GM12875 (cell line): ENCODE measurements at regions not wholly inside any gene's neighbourhood (a gene's known extent, or its start where the extent isn't known, plus 50 kb on each side); places are given as distances from the start of the nearest gene placed in this dataset.

ENCODE experiments used
- H3K4me3 ChIP-seq: one replicate; pipeline ENCODE4 v1.5.1; 2011; ENCODE audit warnings: low read depth, low read length, control low read depth
- CTCF ChIP-seq: IDR thresholded peaks from 2 replicates; pipeline ENCODE4 v1.5.1; 2011; ENCODE audit warnings: low read depth, mild to moderate bottlenecking, control low read depth, inconsistent platforms, low read length, moderate library complexity, borderline replicate concordance; ENCODE audit not compliant: insufficient read depth

DNA sequence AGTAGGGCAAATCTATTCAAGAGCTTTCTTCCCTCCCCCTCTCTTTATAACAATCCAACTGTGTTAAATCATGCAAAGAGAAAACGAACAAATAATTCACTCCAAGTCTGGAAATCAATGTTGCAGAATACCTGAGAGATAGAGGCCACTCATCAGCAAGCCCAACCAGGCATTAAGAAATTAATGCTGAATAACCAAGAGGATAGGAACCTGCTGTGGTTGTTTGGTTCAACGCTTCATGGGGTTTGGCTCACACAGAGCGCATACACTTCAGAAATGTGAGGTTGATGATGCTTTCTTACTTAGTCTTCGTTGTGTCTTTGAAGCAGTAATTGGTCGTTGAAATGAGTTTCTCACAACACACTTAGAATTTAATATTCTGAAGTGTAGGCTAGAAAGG lies 1540.0 kb upstream of the PABPC4L start:
- TF ChIP-seq CTCF: no peak
- H3K4me3 ChIP-seq: no peak overlapping the region

GRCh38 chr4:135739354-135739753 lies 1537.8 kb upstream of the PABPC4L start:
- no peak overlapping the region for H3K4me3 ChIP-seq
- TF ChIP-seq CTCF: no peak

DNA sequence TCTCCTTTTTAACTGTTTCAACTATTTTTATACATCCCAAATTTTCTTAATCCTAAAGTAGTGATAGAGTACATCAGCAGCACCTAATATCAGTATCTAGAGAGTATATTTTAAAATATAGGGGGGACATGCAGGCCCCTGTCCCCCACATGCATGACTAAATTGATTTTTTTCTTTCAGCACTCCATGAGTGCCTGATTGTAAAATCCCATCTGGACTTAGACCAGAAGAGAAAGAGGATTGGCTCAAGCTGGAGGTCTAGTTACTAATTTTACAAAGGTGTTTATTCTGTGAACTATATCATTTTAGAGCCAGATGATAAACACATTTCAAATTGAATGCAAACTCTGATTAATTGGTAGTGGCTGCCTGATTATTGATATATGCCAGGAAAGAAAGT lies 1533.9 kb upstream of the PABPC4L start:
- H3K4me3 ChIP-seq: no peak overlapping the region
- TF ChIP-seq CTCF: no peak

DNA sequence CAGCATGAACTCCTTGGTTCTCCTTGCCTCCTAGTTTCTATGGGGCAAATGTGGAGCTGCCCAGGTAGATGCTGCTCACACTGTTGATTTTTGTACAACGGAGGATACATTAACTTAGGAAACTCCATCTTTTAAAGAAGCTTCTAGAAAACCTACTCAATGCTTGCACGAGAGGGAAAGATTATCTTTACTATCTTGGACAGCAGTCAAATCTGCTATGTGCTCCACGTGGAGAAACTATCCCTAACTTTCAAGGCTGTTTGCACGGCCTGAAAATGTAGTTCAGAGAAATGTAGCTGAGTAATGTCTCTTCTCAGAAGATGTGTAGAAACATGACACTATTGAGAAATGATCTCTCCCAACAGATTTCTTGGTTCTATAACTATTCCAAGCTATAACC lies 1530.9 kb upstream of the PABPC4L start:
- TF ChIP-seq CTCF: no peak
- no peak overlapping the region for H3K4me3 ChIP-seq

DNA sequence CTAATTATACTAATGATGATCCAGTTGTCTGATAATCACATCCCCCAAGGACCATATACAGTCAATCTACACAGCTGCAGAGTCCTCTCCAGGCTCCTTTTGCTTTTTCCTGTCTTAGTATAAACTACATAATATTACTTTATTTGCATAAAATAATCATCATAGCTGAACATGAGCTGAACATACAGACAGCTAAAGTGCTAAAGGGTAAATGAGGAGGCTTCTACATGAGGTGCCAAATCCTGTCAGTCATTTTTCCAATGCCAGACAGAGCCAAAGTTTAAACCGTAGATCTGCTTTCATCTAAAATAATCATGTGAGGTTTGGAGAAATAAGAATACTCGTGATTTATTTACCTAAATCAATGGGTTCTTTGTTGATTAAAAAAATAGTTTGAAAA lies 1530.1 kb upstream of the PABPC4L start:
- no peak for TF ChIP-seq CTCF
- no peak overlapping the region for H3K4me3 ChIP-seq

DNA sequence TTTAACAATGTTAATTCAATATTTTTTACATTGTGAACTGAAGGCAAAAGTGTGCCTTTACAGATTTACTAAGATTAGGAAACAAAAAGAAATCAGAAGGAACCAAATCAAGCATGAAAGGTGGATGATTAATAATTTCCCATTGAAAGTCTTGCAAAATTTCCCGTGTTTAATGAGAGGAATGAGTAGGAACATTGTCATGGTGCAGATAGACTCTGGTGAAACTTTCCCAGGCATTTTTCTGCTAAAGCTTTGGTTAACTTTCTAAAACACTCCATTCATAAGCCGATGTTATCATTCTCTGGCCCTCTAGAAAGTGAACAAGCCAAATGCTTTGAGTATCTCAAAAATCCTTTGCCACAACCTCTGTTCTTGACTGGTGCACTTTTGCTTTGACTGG lies 1522.8 kb upstream of the PABPC4L start:
- no peak for TF ChIP-seq CTCF
- no peak overlapping the region for H3K4me3 ChIP-seq

GRCh38 chr4:135718019-135718418 lies 1516.4 kb upstream of the PABPC4L start:
- no peak for TF ChIP-seq CTCF
- H3K4me3 ChIP-seq: no peak overlapping the region
